ENCODE measurements at regions not wholly inside any gene's neighbourhood (a gene's known extent, or its start where the extent isn't known, plus 50 kb on each side); places are given as distances from the start of the nearest gene placed in this dataset.

DNA sequence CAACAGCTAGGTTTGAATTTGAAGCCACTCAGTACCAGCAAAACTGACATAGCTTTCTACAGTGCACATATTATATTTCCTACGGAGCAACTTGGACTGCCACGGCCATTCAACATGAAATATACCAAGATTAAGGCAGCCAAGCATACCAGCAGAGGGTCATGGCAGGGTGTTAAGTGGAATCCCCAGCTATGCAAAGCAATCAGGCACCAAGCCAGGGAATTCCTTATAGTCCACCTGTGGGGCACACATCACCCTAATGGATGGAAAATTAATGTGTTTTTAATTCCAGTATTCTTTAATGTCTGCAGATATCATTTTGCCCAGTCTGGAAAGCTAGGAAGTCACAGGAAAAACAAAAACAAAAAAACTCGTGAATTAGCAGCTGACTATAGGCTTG lies 1190.3 kb downstream of the EFNB2 start:
- H3K27ac ChIP-seq (ENCODE audit: low read depth in 1 of 3, low read length in 2 of 3): no peak overlapping the region
- no peaks in the 10 kb centered on the region for H3K36me3 ChIP-seq (ENCODE audit: control insufficient read depth in 3 of 3, insufficient read depth in 2 of 3, low read depth in 1 of 3, low read length in 3 of 3)
- H3K4me3 ChIP-seq (ENCODE audit: low read depth in 1 of 3, low read length in 3 of 3): no peak overlapping the region
- no peaks in the 10 kb centered on the region for H3K4me1 ChIP-seq (ENCODE audit: control insufficient read depth in 3 of 3, insufficient read depth in 2 of 3, low read depth in 1 of 3, low read length in 2 of 3)
- no peaks in the 10 kb centered on the region for H3K27me3 ChIP-seq (ENCODE audit: control insufficient read depth in 3 of 3, insufficient read depth in 3 of 3, low read length in 3 of 3)
- DNase-seq (no peak), FAIRE-seq (no peak)
- no peaks in the 10 kb centered on the region for H3K9me3 ChIP-seq (ENCODE audit: control insufficient read depth in 2 of 2, insufficient read depth in 1 of 2, low read depth in 1 of 2, low read length in 1 of 2)
- 56 to 66% (median 57%) methylated on average over 3 of the region's 3 CpGs for WGBS, 3 donors

DNA sequence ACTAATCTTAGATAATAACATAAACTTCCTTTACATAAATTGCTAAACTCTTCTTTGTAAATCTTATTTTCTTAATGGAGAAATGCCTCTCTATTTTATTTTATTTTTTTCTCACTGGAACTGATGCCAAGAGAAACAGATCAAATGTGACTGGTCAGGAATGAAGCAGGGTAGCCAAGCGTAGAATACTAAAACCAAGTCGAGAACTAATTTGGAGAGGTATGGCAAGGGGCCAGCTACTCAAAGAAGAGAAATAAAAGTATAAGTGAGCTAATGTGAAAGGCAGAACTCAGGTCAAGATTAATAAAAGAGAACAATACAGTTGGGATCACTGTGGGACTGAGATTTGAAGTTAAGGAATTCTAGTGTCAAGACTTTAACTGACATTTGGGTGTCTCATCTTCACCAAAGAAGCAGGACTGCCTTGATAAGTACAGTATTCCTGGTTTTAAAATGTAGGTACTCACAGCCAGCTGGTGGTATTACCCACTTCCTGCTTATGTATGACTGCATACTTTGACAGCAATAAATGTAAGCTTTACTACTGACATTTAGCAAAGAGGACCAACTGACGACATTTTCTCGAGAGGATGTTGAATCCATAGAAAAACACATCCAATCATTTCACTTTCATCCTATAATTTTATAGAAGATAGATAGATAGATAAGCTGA lies 1192.2 kb downstream of the EFNB2 start:
- no peaks in the 10 kb centered on the region for H3K27me3 ChIP-seq (ENCODE audit: control insufficient read depth in 3 of 3, insufficient read depth in 3 of 3, low read length in 3 of 3)
- DNase-seq: no peak
- H3K9me3 ChIP-seq (ENCODE audit: control insufficient read depth in 2 of 2, insufficient read depth in 1 of 2, low read depth in 1 of 2, low read length in 1 of 2): no peaks in the 10 kb centered on the region
- no peak overlapping the region for H3K27ac ChIP-seq (ENCODE audit: low read depth in 1 of 3, low read length in 2 of 3)
- H3K4me3 ChIP-seq (ENCODE audit: low read depth in 1 of 3, low read length in 3 of 3): no peak overlapping the region
- WGBS, 3 donors: 71 to 89% (median 81%) methylated on average over 4 of the region's 4 CpGs
- H3K4me1 ChIP-seq (ENCODE audit: control insufficient read depth in 3 of 3, insufficient read depth in 2 of 3, low read depth in 1 of 3, low read length in 2 of 3): no peaks in the 10 kb centered on the region
- FAIRE-seq: no peak
- H3K36me3 ChIP-seq (ENCODE audit: control insufficient read depth in 3 of 3, insufficient read depth in 2 of 3, low read depth in 1 of 3, low read length in 3 of 3): no peaks in the 10 kb centered on the region

DNA sequence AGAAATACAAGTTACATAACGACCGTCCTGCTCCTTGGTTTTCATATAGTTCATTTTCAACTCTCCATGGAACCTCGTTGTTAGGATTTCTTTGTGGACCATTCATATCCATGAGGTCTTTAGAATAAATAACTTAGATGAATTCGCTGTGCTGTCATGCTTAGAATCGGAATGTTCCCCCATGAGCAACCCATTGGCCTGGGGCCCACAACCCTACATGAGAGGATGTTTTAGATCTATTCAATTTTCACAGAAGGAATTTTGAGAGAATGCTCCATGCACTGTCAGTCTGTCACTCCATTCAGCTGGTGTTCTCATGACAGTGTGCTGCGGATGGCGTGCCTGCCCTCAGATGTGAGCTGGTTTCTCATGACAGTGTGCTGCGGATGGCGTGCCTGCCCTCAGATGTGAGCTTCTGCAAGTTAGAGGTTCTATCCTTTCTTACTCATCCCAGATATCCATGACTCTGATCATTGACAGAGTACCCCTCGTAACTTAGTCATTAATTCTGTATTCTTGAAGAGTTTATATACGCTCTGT lies 1193.1 kb downstream of the EFNB2 start:
- no peak overlapping the region for H3K27ac ChIP-seq (ENCODE audit: low read depth in 1 of 3, low read length in 2 of 3)
- H3K4me1 ChIP-seq (ENCODE audit: control insufficient read depth in 3 of 3, insufficient read depth in 2 of 3, low read depth in 1 of 3, low read length in 2 of 3): no peaks in the 10 kb centered on the region
- no peaks in the 10 kb centered on the region for H3K27me3 ChIP-seq (ENCODE audit: control insufficient read depth in 3 of 3, insufficient read depth in 3 of 3, low read length in 3 of 3)
- DNase-seq (no peak), FAIRE-seq (no peak)
- WGBS, 3 donors: 87 to 91% (median 91%) methylated on average over 11 of the region's 11 CpGs
- H3K36me3 ChIP-seq (ENCODE audit: control insufficient read depth in 3 of 3, insufficient read depth in 2 of 3, low read depth in 1 of 3, low read length in 3 of 3): no peaks in the 10 kb centered on the region
- no peaks in the 10 kb centered on the region for H3K9me3 ChIP-seq (ENCODE audit: control insufficient read depth in 2 of 2, insufficient read depth in 1 of 2, low read depth in 1 of 2, low read length in 1 of 2)
- H3K4me3 ChIP-seq (ENCODE audit: low read depth in 1 of 3, low read length in 3 of 3): no peak overlapping the region

DNA sequence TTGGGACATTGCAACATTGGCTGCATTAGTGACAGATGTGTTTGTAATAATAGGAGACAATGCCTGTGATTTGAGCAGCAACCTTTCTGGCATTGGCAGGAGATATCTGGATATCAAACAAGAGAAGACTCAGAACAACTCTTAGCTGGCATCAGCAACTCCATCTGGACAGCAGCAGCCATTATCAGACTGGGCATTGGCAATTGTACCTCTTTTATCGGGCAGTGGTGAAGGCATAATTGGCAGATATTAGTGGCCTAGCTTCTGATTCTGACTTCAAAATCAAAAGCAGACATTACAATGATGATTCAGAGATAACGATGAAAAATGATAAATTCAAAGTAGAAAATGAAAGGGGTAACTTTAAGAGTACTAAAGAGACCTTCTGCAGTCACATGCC lies 1193.7 kb downstream of the EFNB2 start:
- DNase-seq: no peak
- no peak for FAIRE-seq
- WGBS, 3 donors: 86 to 95% (median 87%) methylated on average over 2 of the region's 2 CpGs
- Histone ChIP-seq H3K27me3 (ENCODE audit: control insufficient read depth in 3 of 3, insufficient read depth in 3 of 3, low read length in 3 of 3) (no peaks in the 10 kb centered on the region), H3K36me3 (ENCODE audit: control insufficient read depth in 3 of 3, insufficient read depth in 2 of 3, low read depth in 1 of 3, low read length in 3 of 3) (no peaks in the 10 kb centered on the region), H3K4me3 (ENCODE audit: low read depth in 1 of 3, low read length in 3 of 3) (no peak overlapping the region), H3K27ac (ENCODE audit: low read depth in 1 of 3, low read length in 2 of 3) (no peak overlapping the region), H3K9me3 (ENCODE audit: control insufficient read depth in 2 of 2, insufficient read depth in 1 of 2, low read depth in 1 of 2, low read length in 1 of 2) (no peaks in the 10 kb centered on the region), H3K4me1 (ENCODE audit: control insufficient read depth in 3 of 3, insufficient read depth in 2 of 3, low read depth in 1 of 3, low read length in 2 of 3) (no peaks in the 10 kb centered on the region)

DNA sequence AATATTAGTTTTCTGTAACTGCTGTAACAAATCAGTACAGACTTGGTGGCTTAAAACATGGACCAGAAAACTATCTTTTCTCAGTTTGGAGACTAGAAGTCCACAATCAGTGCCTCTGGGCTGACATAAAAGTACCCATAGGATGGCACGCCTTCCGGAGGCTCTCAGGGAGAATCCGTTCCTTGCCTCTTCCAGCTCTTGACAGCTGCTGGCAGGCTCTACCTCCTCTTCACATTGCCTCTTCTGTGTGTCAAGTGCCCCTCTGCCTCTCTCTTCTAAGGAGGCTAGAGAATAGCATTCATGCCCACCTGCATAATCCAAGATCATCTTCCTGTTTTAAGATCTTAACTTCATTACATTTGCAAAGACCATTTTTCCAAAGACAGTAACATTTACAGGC lies 1194.2 kb downstream of the EFNB2 start:
- H3K36me3 ChIP-seq (ENCODE audit: control insufficient read depth in 3 of 3, insufficient read depth in 2 of 3, low read depth in 1 of 3, low read length in 3 of 3): no peaks in the 10 kb centered on the region
- no peak overlapping the region for H3K4me3 ChIP-seq (ENCODE audit: low read depth in 1 of 3, low read length in 3 of 3)
- H3K9me3 ChIP-seq (ENCODE audit: control insufficient read depth in 2 of 2, insufficient read depth in 1 of 2, low read depth in 1 of 2, low read length in 1 of 2): no peaks in the 10 kb centered on the region
- H3K27me3 ChIP-seq (ENCODE audit: control insufficient read depth in 3 of 3, insufficient read depth in 3 of 3, low read length in 3 of 3): no peaks in the 10 kb centered on the region
- DNase-seq (no peak), FAIRE-seq (no peak)
- H3K27ac ChIP-seq (ENCODE audit: low read depth in 1 of 3, low read length in 2 of 3): no peak overlapping the region
- WGBS, 3 donors: 82 to 98% (median 94%) methylated on average over 3 of the region's 3 CpGs
- H3K4me1 ChIP-seq (ENCODE audit: control insufficient read depth in 3 of 3, insufficient read depth in 2 of 3, low read depth in 1 of 3, low read length in 2 of 3): no peaks in the 10 kb centered on the region

DNA sequence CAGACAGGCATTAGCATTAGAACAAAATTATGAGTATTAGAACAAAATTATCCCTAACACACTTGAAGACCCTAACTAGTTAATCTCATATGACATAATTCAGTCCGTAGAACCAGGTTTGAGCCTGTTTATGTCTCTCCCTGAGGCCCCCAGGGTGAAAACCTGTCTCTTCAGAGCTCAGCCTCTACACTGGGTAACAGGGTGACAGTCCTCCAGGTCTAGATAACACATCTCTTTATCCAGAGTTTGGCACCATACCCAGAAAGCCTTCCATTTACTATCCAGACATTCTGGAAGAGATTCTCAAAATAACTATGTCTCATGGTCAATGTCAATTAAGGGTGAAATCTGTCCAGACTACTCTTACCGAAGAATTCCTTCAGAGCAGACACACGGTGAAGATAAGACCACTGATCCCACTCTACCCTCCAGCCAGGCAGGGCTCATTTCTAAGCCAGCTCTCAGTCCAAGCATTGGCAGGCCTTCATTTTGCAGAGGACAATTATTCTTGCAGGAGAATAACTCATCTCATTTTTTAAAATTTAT lies 1195.3 kb downstream of the EFNB2 start:
- Histone ChIP-seq H3K9me3 (ENCODE audit: control insufficient read depth in 2 of 2, insufficient read depth in 1 of 2, low read depth in 1 of 2, low read length in 1 of 2) (no peaks in the 10 kb centered on the region), H3K27me3 (ENCODE audit: control insufficient read depth in 3 of 3, insufficient read depth in 3 of 3, low read length in 3 of 3) (no peaks in the 10 kb centered on the region), H3K36me3 (ENCODE audit: control insufficient read depth in 3 of 3, insufficient read depth in 2 of 3, low read depth in 1 of 3, low read length in 3 of 3) (no peaks in the 10 kb centered on the region), H3K4me3 (ENCODE audit: low read depth in 1 of 3, low read length in 3 of 3) (no peak overlapping the region), H3K27ac (ENCODE audit: low read depth in 1 of 3, low read length in 2 of 3) (no peak overlapping the region), H3K4me1 (ENCODE audit: control insufficient read depth in 3 of 3, insufficient read depth in 2 of 3, low read depth in 1 of 3, low read length in 2 of 3) (no peaks in the 10 kb centered on the region)
- DNase-seq (no peak), FAIRE-seq (no peak)
- WGBS, 3 donors: 79 to 80% (median 79%) methylated on average over 3 of the region's 3 CpGs

DNA sequence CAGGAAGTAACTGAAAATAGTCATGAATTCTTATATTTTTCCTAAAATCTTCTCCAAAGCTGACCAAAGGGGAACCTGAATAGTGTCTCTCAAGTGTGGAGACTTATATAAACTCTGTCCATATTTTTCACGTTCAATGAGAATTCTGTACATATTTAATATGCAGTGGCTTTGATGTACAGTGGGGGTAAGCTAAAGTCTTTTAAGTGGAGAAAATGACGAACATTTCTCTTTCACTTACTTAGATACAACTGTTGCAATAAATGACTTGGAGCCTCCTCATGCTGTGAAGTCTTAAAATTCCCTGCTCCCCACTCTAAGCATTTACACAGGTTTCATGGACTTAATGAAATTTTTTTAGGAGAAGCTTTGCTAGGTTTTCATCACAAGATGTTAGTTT lies 1196.7 kb downstream of the EFNB2 start:
- no peak for FAIRE-seq
- H3K27ac ChIP-seq (ENCODE audit: low read depth in 1 of 3, low read length in 2 of 3): no peak overlapping the region
- no peak overlapping the region for H3K4me3 ChIP-seq (ENCODE audit: low read depth in 1 of 3, low read length in 3 of 3)
- no peaks in the 10 kb centered on the region for H3K27me3 ChIP-seq (ENCODE audit: control insufficient read depth in 3 of 3, insufficient read depth in 3 of 3, low read length in 3 of 3)
- H3K9me3 ChIP-seq (ENCODE audit: control insufficient read depth in 2 of 2, insufficient read depth in 1 of 2, low read depth in 1 of 2, low read length in 1 of 2): no peaks in the 10 kb centered on the region
- DNase-seq: no peak
- H3K36me3 ChIP-seq (ENCODE audit: control insufficient read depth in 3 of 3, insufficient read depth in 2 of 3, low read depth in 1 of 3, low read length in 3 of 3): no peaks in the 10 kb centered on the region
- no peaks in the 10 kb centered on the region for H3K4me1 ChIP-seq (ENCODE audit: control insufficient read depth in 3 of 3, insufficient read depth in 2 of 3, low read depth in 1 of 3, low read length in 2 of 3)
- 67 to 80% (median 71%) methylated on average over 2 of the region's 2 CpGs for whole genome bisulfite sequencing, 3 donors

DNA sequence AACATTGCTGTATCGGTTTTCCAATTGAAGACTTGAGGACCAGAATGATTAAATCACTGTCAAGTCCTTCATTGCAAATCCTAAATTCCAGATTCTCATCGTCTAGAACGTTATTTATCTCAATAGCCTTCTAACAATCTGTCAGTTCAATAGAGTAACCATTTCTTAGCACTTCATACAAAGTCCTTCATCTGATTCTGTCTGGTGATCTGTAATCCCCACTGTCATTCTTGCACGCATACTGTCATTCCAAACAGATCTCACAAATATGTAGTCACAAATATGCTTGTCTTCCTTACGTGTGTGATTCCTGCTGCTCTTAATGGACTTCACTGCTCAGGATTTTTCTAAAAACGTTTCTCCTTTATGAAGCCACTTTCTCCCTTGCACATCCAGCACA lies 1197.5 kb downstream of the EFNB2 start:
- no peak for FAIRE-seq
- Histone ChIP-seq H3K36me3 (ENCODE audit: control insufficient read depth in 3 of 3, insufficient read depth in 2 of 3, low read depth in 1 of 3, low read length in 3 of 3) (no peaks in the 10 kb centered on the region), H3K27me3 (ENCODE audit: control insufficient read depth in 3 of 3, insufficient read depth in 3 of 3, low read length in 3 of 3) (no peaks in the 10 kb centered on the region), H3K9me3 (ENCODE audit: control insufficient read depth in 2 of 2, insufficient read depth in 1 of 2, low read depth in 1 of 2, low read length in 1 of 2) (no peaks in the 10 kb centered on the region), H3K27ac (ENCODE audit: low read depth in 1 of 3, low read length in 2 of 3) (no peak overlapping the region), H3K4me1 (ENCODE audit: control insufficient read depth in 3 of 3, insufficient read depth in 2 of 3, low read depth in 1 of 3, low read length in 2 of 3) (no peaks in the 10 kb centered on the region), H3K4me3 (ENCODE audit: low read depth in 1 of 3, low read length in 3 of 3) (no peak overlapping the region)
- no peak for DNase-seq
- 65 to 73% (median 71%) methylated on average over 6 of the region's 6 CpGs for WGBS, 3 donors
